ENCODE measurements at regions not wholly inside any gene's neighbourhood (a gene's known extent, or its start where the extent isn't known, plus 50 kb on each side); places are given as distances from the start of the nearest gene placed in this dataset.

DNA sequence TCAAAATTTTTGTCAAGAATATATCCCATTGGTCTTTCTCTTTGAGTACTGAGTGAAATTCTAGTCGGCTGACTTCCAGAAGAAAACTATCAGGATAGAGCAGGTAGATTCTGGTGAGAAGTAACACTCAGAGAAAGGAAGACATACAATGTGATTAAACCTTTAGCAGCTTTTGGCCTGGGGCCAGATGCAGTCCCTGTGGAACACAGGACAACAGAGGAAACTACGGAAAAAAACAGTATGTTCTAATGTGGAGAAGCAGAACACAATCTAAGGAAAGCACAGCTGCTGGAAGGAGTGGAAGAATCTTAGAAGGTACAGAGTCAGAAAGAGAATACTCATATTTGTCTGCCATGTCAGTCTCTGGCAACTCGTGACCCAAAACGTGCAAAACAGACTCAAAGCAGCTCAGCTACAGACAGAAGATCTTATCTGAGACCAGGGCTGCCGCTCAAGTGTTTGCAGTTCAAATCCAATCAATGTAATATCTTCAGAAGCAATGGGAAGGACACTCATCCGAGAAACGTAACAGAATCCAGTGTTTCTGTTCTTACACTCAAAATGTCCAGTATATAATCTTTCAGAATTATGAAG lies 283.8 kb downstream of the MRPL39 start:
- DNase-seq: no peak

DNA sequence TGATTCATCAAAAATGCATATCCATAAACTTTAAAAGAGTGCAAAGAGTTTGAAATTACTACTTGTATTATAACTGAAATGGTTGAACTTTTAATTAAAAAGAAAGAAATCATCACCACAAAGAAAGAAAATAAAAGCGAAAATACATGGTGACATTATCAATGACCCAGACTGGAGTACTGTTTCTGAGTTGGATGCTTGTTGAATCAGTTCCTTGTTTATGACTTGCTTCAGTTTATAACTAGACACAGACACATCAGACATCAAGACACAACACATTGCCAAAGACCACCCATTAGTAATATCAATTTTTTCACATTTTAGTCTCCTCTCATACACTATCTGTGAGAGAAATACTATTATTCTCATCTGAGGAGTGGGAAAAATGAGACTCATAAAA lies 293.0 kb downstream of the MRPL39 start:
- DNase-seq: no peak

DNA sequence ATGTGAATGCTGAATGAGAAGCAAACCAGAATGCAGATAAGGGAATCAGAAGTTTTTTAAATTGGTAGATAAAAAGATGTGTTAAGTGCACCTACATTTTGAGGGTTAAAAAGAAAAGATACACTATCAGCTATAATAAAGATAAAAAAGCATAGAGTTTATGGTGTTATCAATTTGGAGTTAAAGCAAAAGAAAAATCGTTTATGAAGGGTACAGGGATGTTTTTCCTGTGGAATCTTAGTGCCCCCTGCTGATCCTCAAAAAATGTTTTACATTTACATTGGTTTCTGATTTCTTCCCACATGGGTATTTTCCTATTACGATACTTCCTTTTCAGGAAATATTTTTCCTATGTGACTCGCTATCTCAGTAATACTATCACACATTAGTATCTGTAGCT lies 293.5 kb downstream of the MRPL39 start:
- DNase-seq: no peak

DNA sequence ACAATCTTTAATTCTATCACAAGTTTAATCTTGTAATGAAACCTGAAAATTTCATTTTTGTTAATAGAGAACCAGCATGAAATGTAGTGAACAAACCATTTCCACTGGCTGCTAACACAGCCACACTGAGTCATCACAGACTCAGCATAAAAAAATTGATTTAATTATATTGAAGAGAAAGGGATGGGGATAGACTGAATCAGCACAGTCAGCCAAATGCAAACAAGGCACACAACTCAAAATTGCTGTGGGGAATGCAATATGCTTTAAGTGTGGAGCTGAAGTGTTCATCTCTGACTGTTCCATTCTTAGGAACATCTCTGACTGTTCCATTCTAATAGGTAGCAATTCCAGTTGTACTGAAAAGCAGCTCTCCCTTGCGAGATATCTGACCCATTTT lies 299.8 kb downstream of the MRPL39 start:
- no peak for DNase-seq

DNA sequence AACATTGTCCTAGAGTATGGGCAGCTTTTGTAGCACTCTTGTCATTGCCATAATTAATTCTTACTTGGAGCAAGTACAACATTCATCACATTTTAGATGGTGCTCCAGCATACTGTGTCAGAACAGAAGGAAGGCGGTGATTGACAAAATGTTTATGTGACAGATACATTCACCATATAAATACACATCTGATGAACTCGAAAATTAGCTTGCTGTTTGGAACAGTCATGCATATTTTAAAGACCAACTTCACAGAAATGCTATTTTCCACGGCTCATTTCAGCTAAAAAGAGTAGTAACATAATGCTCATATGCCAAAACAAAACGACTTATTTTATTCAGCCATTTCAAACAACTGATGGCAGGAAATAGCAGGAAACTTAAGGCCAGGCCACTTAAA lies 302.7 kb downstream of the MRPL39 start:
- no peak for DNase-seq

DNA sequence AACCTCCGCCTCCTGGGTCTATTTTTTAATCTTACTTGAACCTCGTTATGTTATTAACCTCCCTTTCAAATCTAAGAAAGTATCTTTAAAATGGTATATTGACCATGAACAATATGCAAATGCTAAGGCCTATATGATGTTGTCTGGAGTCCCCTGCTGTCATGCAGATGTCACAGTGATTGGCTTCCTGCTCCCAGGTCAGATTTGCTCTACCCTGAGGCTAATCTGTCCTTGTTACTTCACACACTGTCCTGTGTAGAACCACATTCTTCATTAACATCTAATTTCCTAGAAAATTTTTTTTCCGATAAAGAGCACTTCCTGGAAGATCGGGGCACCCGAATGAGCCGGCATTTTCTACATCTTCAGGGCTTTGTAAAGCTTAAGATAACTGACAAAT lies 306.6 kb downstream of the MRPL39 start:
- no peak for DNase-seq

DNA sequence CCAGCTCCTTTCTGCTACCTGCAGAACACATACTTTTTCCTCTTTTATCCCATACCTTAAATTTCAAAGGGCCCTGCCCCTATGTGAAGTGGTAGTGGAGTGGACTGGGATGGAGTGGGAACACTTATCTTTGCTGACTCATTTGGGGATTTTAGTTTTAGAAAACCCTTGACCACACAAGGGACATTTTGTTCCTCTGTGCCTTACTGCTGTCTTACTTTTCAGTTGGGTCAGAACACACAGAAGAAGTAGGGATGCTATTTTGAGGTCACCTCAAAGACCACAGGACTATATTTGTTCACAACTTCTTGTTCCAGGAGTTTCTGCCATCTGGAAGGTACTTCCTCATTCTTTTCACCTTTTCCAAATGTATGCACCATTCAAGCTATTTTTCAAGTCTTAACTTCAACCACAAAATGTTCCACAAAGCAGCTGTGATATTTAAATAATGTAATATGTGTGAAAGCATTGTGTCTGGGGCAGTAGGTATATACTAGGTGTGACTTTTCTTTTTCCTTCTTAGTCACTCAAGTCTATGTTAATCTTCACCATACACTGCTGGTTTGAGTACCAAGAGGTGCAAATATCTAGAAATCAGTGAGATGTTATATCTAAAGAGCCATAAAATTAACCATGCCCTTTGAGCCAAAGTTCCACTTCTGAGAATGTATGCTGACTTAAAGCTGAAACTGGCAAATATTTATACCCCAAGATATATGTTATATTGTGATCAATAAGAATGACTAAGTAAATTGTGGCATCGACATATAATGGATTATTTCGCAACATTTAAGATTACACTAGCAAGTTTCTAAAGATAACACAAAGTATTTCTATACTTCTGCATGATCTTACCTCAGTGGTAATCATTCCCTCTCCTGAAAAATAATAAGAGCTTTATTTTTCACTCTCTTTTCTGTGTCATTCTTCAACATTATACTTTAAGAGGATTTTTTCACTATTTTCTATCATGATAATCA lies 308.5 kb downstream of the MRPL39 start:
- no peak for DNase-seq

DNA sequence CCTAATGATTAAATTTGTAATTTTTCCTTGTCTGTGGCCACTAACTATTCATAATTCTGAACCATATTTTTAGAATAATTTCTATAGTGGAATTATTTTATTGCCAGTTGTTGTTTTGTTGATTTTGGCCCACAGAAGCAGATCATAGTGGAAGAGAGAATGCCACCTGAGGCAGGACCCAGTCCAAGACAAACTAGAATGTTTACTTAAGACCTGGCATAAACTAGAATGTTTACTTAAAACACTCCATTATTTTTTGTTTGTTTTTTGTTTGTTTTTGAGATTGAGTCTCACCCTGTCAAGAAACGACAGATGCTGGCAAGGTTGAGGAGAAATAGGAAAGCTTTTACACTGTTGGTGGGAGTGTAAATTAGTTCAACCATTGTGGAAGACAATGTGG lies 310.2 kb downstream of the MRPL39 start:
- no peak for DNase-seq

DNA sequence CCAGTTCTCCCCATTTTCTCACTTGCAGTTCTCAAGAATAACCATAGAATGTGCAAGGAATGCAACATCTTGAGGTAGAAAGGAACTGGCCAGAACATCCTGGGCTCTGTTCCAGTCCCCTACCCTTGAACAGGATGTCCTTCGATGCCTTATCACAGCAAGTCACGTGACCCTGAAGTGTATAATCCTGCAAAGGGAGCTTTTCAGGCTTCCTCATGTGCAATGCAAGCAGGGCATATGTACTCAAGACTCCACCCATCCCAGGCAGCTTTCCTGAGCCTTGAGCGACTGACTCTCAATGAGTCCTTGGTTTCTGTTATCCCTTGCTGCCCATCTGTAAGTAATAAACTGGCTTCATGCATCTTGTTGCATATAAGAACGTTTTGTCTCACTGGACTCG lies 311.0 kb downstream of the MRPL39 start:
- DNase-seq: no peak

DNA sequence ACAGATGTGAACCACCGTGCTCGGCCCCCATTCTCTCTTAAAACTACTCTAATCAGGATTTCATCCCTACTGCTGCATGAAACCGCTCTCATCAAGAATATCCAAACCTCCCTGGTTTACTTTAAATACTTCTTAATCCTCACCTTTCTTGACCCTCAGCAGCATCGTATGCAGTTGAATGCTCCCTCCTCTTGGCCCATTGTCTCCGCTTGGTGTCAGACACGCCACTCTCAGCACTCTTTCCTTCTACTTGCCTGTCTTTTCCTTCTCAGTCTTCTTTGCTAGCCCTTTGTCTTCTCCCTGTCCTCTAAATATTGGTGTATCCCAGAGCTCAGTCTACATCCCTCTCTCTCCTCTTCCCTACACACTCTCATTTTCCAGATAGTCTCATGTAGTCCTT lies 314.9 kb downstream of the MRPL39 start:
- no peak for DNase-seq

DNA sequence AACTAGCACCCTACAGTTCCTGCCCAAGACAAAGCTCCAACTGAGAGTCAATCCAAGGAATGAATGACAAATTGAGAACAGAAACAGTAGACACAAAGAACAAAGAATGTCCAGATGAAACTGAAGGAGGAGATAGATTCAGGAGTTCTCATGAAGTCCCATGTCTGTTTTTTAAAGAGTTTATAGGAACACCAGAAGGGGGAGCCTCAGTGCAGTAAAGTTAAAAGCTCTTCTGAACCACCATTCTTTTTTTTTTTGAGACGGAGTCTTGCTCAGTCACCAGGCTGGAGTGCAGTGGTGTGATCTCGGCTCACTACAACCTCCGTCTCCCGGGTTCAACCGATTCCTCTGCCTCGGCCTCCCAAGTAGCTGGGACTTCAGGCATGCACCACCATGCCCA lies 323.6 kb downstream of the MRPL39 start:
- no peak for DNase-seq

DNA sequence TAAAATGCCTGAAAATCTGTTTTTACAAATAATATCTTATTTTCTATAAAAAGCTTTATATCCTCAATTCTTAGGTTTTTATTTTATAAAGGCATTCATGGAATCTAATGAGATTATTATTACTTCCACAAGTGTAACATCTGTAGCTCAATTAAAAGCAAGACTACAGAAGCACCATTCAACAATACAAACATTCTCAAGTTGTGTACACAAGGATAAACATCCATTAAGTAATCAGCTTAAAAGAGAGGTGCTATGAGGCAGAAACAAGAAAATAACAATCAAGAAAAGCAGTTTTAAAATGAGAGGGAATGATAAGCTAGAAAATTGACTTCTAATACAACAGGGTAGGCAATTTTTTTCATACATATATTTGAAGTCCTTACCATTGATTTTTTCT lies 326.1 kb downstream of the MRPL39 start:
- no peak for DNase-seq

DNA sequence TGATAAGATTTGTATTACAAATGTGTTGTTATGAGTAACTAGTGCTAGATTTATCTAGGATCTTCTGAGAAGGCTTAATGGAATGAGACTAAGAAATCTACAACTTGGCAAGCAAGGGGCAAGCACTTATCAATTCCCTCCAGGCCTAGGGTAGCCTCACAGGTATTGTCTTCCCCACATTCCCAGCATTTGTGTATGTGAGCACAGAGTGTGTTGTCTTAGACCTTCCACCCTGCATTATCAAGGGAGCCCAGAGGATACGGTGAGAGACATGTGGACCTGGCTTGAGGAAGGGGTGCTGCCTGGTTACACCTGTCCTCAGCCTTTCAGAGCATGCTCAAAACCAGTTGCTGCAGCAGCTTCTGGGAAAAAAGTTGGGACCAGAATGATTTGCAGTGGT lies 327.2 kb downstream of the MRPL39 start:
- DNase-seq: no peak

DNA sequence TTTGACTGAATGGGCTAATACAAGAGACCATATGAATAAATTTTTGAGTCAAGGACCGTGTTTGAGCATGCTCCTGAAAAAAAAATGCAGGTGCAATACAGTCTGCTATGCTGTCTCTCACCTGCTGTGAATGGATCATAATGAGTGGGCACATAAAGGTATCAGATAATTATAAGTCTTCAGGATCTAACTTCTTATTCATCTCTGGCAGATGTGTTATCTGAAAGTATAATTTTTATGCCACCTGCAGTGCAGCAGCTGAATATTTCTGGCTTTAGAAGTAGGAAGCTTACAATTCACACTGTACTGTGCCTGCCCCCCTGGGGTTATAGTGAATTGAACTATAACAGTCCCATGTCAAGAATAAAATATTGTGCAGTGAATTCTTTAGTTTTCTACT lies 333.3 kb downstream of the MRPL39 start:
- no peak for DNase-seq

DNA sequence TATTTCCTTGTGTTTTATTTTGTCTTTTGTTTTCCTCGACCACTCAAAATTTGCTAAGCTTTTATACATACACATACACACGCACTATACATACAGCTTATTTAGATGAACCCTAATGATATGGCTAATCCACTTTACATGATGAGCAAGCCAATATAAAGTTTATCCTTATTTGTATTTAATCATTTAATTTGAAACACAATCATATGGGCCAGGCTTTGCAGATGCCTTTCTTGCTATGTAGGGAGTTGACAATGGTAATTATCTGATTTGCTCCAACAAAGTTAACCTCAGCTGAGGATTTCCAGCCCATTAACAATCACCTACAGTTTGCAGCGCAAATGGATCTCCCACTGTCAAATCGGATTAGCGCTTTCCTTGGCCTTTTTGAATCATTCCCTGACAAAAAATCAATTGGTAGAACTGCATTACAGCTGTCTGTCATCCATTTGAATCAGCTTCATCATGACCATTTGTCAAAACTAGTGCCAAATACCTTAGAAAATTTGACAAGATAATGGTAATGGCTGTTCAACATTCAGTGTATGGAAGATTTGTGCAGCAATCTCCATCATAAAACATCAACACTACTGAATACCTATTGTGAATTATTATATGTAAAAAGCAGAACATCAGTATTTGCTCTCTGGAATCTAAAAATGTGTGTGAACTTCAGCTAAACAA lies 352.6 kb downstream of the MRPL39 start:
- no peak for DNase-seq

DNA sequence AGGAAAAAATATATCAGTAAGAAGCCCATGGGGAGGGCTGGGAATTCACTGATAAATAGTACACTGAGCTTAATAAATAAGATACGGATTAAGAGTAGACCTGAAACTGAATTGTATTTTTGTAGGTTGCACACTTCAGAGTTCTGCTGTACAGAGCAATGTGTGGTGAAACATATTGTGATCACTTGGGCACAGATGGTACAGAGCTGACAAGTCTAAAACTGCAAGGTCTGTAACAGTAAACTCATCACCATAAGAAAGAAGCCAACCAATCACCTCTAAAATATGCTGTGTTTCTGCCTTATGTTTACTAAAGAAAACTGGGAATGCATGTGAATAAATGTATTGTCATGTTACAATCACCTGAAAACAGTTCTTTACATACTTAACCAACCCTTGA lies 360.7 kb downstream of the MRPL39 start:
- DNase-seq: no peak

DNA sequence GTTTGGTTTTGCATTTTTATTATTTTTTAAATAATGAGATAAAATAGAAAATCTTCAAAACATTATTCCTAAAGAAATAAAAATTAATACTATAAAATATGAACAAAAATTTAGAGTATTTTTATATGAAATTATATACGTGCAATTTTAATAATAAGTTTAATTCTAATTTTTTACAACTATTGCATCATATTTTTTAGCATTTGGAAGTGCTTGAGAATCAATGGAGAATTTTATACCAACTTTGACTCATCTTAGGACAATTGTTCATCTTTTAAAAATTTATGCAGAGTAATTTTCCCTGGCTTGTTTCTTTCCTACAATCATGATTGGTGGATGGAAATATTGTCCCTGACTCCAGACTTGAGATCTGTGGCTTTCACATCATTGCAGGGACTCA lies 362.5 kb downstream of the MRPL39 start:
- no peak for DNase-seq

DNA sequence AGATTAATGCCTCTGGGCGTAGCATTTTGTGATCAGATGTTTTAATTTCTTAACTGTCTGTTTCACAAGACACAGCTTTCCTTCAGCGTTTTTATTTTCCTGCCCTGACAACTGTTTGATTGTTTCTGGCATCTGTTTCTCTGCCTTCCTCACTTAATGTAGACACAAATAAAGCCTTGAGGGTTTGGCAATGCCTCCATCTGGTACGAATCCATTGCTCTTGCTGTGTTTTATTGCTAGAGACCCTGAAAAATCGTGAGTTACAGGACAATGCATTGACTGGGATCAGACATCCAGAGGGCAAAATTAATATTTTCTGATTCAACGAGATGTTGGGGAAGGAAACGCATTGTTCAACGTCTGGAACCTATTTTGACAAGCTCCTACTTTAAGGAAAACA lies 363.5 kb downstream of the MRPL39 start:
- no peak for DNase-seq

DNA sequence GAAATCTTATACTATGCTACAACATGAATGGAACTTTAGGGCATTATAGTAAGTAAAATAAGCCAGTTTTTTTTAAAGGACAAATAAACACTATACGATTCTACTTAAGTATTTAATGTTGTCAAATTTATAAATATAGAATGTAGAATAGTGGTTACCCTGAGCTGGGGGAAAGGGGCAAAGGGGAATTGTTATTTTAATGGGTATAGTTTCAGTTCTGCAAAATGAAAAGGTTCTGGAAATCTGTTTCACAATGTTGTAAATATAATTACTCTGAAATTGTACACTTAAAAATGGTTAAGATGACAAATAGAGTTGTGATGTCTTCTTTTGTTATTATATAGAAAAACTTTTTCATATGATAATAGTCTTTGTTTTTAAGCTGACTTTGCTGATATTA lies 366.3 kb downstream of the MRPL39 start:
- no peak for DNase-seq

DNA sequence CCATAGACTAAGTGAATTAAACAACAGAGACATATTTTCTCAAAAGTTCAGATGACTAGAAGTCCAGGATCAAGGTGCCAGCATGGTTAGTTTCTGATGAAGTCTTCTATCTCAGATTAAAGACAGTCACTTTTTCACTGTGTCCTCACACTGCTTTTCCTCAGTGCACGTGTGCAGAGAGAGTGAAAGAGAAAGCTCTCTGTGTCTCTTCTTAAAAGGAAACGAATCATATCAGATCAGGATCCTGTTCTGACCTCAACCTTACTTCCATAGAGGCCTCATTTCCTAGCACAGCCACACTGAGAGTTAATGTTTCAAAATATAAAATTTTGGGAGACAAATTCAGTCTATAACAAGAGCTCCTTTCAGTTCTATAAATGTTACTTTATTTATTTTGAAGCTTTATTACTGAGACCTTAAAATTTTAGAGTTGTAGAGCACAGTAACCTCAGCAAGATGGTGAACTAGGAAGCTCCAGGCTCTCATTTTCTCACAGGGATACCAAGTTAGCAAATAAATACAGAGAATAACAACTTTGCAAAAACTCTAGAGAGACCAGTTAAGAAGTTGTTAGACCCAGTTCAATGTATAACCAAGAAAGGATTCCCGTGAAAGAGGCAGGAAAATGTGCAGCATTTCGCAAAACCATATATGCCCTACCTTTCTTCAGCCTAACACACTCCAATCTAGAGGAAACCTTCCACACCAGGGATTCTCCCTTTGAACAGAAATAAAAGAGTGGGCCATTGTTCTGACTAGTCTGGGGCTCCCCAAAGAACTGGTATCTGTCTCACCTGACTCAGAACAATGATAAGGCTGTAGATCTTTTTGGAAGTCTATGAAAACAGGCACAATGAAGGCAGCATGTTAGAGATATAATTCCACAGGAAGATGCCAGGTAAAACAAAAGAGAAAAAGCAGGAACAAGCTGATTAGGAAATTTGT lies 372.2 kb downstream of the MRPL39 start:
- DNase-seq: no peak

DNA sequence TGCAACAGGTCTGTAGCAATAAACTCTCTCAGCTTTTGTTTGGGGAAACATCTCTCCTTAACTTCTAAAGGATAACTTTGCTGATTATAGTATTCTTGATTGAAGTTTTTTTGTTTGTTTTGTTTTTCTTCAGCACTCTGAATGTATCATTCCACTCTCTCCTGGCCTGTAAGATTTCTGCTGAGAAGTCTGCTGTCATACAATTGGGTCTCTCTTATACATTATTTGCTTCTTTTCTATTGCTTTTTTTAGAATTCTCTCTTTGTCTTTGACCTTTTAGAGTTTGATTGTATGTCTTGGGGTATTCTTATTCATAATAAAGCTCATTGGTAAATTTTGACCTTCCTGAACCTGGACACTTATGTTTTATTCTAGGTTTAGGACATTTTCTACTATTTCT lies 386.3 kb downstream of the MRPL39 start:
- no peak for DNase-seq

DNA sequence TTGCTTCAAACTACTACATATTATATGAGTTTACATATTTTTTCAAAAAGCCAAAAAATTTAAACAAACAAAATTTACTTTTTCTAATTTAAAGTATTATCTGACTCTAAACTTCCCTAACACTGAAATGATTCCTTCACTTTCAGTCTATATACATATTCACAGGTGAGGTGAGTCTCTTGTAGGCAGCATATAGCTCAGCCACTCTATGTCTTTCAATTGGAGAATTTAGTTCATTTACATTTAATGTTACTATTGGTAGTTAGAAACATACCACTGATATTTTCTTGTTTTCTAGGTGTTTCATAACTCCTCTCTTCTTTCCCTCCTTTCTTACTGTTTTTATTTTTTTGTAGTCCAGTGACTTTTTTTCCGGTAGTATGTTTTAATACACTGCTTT lies 387.1 kb downstream of the MRPL39 start:
- no peak for DNase-seq
